Superior temporal gyrus (tissue), 1 donor: ENCODE measurements at regions not wholly inside any gene's neighbourhood (a gene's known extent, or its start where the extent isn't known, plus 50 kb on each side); places are given as distances from the start of the nearest gene placed in this dataset.
A peak's percentile ranks its signal among the peaks of the same experiment; 100 is the strongest.
"Not testable (repeated sequence)": the region's sequence is repeated elsewhere in the genome, so short reads cannot be mapped to it uniquely, and the experiment has no call there.

ENCODE experiments used
- DNase-seq: peaks from one replicate; pipeline ENCODE4 v3.0.0-alpha.2; 2016; ENCODE audit errors: extremely low spot score

GRCh38 chr7:104264285-104264684 lies 56.5 kb upstream of the ORC5 start:
- DNase-seq: no peak

- peak; percentile 67 for DNase-seq
Measured at GRCh38 chr7:104267701-104268368, 60.0 kb upstream of the ORC5 start.

- no peak for DNase-seq
Measured at GRCh38 chr7:104271948-104272347, 56.5 kb upstream of the LHFPL3 start.

GRCh38 chr7:104272767-104273384 lies 55.5 kb upstream of the LHFPL3 start:
- DNase-seq: peak; percentile 76

- no peak for DNase-seq
Measured at GRCh38 chr7:104275900-104276299, 52.5 kb upstream of the LHFPL3 start.

- not testable (repeated sequence) for DNase-seq
Measured at GRCh38 chr7:104276730-104277129, 51.7 kb upstream of the LHFPL3 start.
